ENCODE measurements at regions not wholly inside any gene's neighbourhood (a gene's known extent, or its start where the extent isn't known, plus 50 kb on each side); places are given as distances from the start of the nearest gene placed in this dataset.

- H3K27ac Mint-ChIP-seq = no peak overlapping the region
- H3K27me3 Mint-ChIP-seq (ENCODE audit: low read depth) = no peaks in the 10 kb centered on the region
- no peaks in the 10 kb centered on the region for H3K36me3 Mint-ChIP-seq (ENCODE audit: low read depth)
- peaks cover 18% of the 10 kb centered on the region for H3K9me3 Mint-ChIP-seq
- TF ChIP-seq CTCF (IDR thresholded peaks at IDR 0.05; ENCODE audit: unreplicated experiment in 3 of 3) = no peak
- H3K4me3 Mint-ChIP-seq = no peak overlapping the region
- H3K4me1 Mint-ChIP-seq = no peaks in the 10 kb centered on the region
Measured at GRCh38 chr4:100746141-100746739, 228.4 kb upstream of the EMCN start.

- H3K27me3 Mint-ChIP-seq (ENCODE audit: low read depth) = no peaks in the 10 kb centered on the region
- peak in 2 of 3 experiments; percentile 11 to 16 for TF ChIP-seq CTCF (IDR thresholded peaks at IDR 0.05; ENCODE audit: unreplicated experiment in 3 of 3)
- no peaks in the 10 kb centered on the region for H3K36me3 Mint-ChIP-seq (ENCODE audit: low read depth)
- no peak overlapping the region for H3K27ac Mint-ChIP-seq
- no peaks in the 10 kb centered on the region for H3K4me1 Mint-ChIP-seq
- no peaks in the 10 kb centered on the region for H3K9me3 Mint-ChIP-seq
- H3K4me3 Mint-ChIP-seq = no peak overlapping the region
Measured at GRCh38 chr4:100742045-100742444, 224.2 kb upstream of the EMCN start.

- Mint-ChIP-seq H3K27ac (no peak overlapping the region), H3K27me3 (ENCODE audit: low read depth) (no peaks in the 10 kb centered on the region), H3K4me3 (no peak overlapping the region)
Measured at GRCh38 chr4:100739426-100739825, 221.6 kb upstream of the EMCN start.

GRCh38 chr4:100738196-100739165, 220.7 kb upstream of the EMCN start:
- Mint-ChIP-seq H3K27ac (no peak overlapping the region), H3K4me3 (no peak overlapping the region), H3K36me3 (ENCODE audit: low read depth) (no peaks in the 10 kb centered on the region), H3K4me1 (no peaks in the 10 kb centered on the region), H3K27me3 (ENCODE audit: low read depth) (no peaks in the 10 kb centered on the region), H3K9me3 (peaks cover 12% of the 10 kb centered on the region)
- TF ChIP-seq CTCF (IDR thresholded peaks at IDR 0.05; ENCODE audit: unreplicated experiment in 3 of 3) = no peak

More at GRCh38 chr4:100739426-100739825, 221.6 kb upstream of the EMCN start:
- peaks cover 9% of the 10 kb centered on the region for H3K9me3 Mint-ChIP-seq
- no peak for TF ChIP-seq CTCF (IDR thresholded peaks at IDR 0.05; ENCODE audit: unreplicated experiment in 3 of 3)
- no peaks in the 10 kb centered on the region for H3K4me1 Mint-ChIP-seq
- no peaks in the 10 kb centered on the region for H3K36me3 Mint-ChIP-seq (ENCODE audit: low read depth)

GRCh38 chr4:100736641-100737451, 219.0 kb upstream of the EMCN start:
- TF ChIP-seq CTCF (IDR thresholded peaks at IDR 0.05; ENCODE audit: unreplicated experiment in 3 of 3) = no peak
- Mint-ChIP-seq H3K36me3 (ENCODE audit: low read depth) (no peaks in the 10 kb centered on the region), H3K9me3 (peaks cover 18% of the 10 kb centered on the region), H3K4me3 (no peak overlapping the region), H3K27ac (no peak overlapping the region), H3K27me3 (ENCODE audit: low read depth) (no peaks in the 10 kb centered on the region), H3K4me1 (no peaks in the 10 kb centered on the region)
